ENCODE measurements at regions not wholly inside any gene's neighbourhood (a gene's known extent, or its start where the extent isn't known, plus 50 kb on each side); places are given as distances from the start of the nearest gene placed in this dataset.

DNA sequence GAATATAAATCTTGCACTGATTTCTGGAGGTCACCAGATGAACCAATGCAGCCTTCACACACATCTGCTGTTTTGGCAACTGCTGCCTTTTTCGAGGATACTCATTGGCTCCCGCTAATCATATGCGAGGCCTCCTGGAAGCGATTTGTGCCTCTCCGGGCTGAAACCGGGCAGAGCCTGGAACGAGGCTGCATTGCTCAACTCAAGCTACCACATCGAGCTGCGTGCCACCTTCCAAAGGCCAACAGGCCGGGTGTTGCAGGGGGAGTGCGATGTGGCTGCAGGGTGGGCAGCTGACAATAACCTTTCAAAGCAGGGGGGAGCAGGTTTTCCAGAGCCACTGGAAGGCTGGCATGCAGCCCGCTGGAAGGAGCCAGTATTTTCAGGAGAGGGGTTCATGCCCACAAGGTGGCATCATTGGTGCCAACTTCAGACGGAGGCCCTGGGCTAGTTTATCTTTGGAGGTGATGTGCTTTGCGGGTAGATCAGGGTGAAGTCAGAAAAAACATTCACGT, 122.6 kb upstream of the IFNGR1 start:
- Histone ChIP-seq H3K36me3 (no peaks in the 10 kb centered on the region), H3K4me1 (peaks cover 0 to 36% (median 18%) of the 10 kb centered on the region in 4 donors), H3K9me3 (no peaks in the 10 kb centered on the region), H3K27ac (no peak overlapping the region), H3K27me3 (no peaks in the 10 kb centered on the region), H3K4me3 (no peak overlapping the region)
- DNase-seq (ENCODE audit: low spot score in 2 of 2), result no peak
- no peak for TF ChIP-seq EP300 (IDR thresholded peaks at IDR 0.05)
- TF ChIP-seq, protein P1, sequence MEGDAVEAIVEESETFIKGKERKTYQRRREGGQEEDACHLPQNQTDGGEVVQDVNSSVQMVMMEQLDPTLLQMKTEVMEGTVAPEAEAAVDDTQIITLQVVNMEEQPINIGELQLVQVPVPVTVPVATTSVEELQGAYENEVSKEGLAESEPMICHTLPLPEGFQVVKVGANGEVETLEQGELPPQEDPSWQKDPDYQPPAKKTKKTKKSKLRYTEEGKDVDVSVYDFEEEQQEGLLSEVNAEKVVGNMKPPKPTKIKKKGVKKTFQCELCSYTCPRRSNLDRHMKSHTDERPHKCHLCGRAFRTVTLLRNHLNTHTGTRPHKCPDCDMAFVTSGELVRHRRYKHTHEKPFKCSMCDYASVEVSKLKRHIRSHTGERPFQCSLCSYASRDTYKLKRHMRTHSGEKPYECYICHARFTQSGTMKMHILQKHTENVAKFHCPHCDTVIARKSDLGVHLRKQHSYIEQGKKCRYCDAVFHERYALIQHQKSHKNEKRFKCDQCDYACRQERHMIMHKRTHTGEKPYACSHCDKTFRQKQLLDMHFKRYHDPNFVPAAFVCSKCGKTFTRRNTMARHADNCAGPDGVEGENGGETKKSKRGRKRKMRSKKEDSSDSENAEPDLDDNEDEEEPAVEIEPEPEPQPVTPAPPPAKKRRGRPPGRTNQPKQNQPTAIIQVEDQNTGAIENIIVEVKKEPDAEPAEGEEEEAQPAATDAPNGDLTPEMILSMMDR (IDR thresholded peaks at IDR 0.05), result peak in 3 of 5 experiments; percentile 22 to 36 (median 29)
- TF ChIP-seq POLR2A (IDR thresholded peaks at IDR 0.05), result no peak
- WGBS, 2 donors, result 35 to 39% methylated on average over 15 of the region's 15 CpGs

DNA sequence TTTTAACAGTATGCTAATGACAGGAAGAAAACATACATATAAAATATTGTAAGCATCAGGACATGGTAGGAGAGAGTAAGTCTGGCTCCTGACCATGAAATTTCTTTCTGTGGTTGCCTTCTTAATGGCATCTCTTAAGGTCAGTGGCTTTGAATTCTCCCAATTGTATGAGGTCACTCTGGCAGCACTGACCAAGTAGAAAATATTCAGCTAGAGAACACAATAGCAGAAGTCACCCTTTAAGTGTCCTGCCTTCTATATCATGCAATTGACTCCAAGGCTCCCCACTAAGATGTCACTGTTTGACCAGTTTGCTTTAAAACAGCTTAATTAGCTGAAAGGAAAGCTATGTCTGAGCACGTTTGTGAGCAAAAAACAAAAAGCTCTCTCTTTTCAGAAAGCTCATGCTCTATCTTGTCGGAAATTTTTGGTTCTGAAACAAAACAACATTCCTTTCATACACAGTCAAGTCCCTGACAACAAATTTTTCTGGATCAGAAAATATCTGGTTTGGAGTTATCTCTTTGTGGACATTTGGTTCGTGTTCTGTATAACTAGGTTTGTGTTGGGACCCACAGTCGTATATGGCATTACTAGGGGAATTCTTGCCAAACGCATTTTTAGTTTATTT, 120.9 kb upstream of the IFNGR1 start:
- Histone ChIP-seq H3K36me3 (no peaks in the 10 kb centered on the region), H3K4me1 (peaks cover 0 to 36% (median 18%) of the 10 kb centered on the region in 4 donors), H3K4me3 (no peak overlapping the region), H3K9me3 (no peaks in the 10 kb centered on the region), H3K27me3 (no peaks in the 10 kb centered on the region), H3K27ac (peak overlapping the region in 2 of 4 donors; percentile 57 to 77)
- WGBS, 2 donors, result 21 to 28% methylated on average over 5 of the region's 5 CpGs
- DNase-seq (ENCODE audit: low spot score in 2 of 2), result no peak
- TF ChIP-seq, protein P1 (IDR thresholded peaks at IDR 0.05), result no peak
- TF ChIP-seq EP300 (IDR thresholded peaks at IDR 0.05), result no peak
- TF ChIP-seq POLR2A (IDR thresholded peaks at IDR 0.05), result no peak

DNA sequence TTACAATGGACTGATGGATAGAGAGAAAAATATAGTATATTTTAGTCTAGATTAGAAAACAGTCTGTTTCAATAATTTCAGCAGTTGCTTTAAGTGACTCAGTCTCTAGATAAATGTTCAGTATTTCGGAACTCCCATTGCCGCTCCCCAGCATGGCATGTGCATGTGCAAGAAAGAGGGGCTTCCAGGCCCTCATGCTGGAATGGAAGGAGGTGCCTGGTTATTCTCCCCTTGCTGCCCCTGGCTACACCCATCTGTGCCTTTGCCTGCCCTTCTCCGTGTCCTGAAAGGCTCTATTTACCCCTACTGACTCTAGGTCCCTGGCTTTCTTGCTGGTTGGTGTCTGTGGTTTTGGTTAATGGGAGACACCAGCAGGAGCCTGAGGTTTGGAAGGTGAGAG, 115.7 kb upstream of the IFNGR1 start:
- 91 to 100% methylated on average over 3 of the region's 3 CpGs for WGBS, 2 donors
- Histone ChIP-seq H3K36me3 (no peaks in the 10 kb centered on the region), H3K27ac (no peak overlapping the region), H3K27me3 (no peaks in the 10 kb centered on the region), H3K9me3 (no peaks in the 10 kb centered on the region), H3K4me1 (peaks cover 0 to 26% (median 9%) of the 10 kb centered on the region in 4 donors), H3K4me3 (no peak overlapping the region)
- TF ChIP-seq, protein P1 (IDR thresholded peaks at IDR 0.05), result no peak
- no peak for DNase-seq (ENCODE audit: low spot score in 2 of 2)

DNA sequence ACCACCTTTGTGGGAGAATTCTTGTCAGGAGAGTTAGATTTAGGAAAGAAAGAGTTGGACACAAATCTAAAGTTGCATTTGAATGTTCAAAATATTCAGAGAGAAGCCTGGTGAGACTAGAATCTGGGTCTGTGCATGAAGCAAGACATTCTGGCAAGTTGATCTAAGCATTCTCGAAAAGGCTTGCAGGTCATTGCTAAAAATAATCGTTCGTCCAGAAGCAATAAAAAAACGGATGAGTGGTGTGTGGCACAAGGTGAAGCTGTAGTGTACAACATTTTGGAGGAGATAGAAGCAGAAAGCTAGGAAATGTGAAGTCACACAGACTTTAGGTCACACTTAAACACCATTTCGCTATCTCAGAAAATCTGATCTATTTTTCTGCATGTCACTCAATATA, 114.9 kb upstream of the IFNGR1 start:
- WGBS, 2 donors, result 69 to 77% methylated on average over 5 of the region's 5 CpGs
- no peak for DNase-seq (ENCODE audit: low spot score in 2 of 2)
- Histone ChIP-seq H3K4me1 (peaks cover 0 to 20% (median 9%) of the 10 kb centered on the region in 4 donors), H3K27ac (no peak overlapping the region), H3K4me3 (no peak overlapping the region), H3K27me3 (no peaks in the 10 kb centered on the region), H3K9me3 (no peaks in the 10 kb centered on the region), H3K36me3 (no peaks in the 10 kb centered on the region)
- TF ChIP-seq POLR2A (IDR thresholded peaks at IDR 0.05) (no peak), EP300 (IDR thresholded peaks at IDR 0.05) (no peak)
- TF ChIP-seq, protein P1 (IDR thresholded peaks at IDR 0.05), result no peak

DNA sequence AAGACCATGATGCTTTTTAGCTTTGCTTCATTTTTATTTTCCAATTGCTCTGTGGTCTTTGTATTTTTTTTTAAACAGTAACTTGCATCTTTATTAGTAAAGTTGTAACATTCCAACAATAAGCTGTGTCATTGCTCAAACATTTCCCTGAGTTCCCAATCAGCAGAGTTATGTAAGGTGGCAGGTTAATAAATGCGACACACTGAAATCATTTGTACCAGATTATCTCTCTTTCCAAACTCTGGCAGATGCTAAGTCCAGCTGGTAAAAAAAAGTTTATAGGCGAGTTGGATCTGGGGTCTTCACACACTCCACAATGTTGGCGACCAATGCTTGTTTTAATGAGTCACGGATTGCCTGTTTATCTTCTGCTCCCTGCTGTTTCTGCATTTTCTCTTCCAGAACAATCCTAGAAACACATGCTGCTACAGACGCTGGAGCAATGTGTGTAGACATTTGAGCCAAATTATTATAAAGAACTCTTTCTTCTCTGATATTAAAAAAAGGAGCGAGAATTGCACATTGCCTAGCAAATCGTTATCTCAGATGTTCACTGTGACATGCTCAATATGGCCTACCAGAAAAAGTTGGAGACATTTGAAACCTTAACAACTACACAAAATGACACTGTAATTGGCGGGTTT, 113.6 kb upstream of the IFNGR1 start:
- Histone ChIP-seq H3K4me1 (peaks cover 0 to 20% (median 9%) of the 10 kb centered on the region in 4 donors), H3K27me3 (no peaks in the 10 kb centered on the region), H3K9me3 (no peaks in the 10 kb centered on the region), H3K27ac (peak overlapping the region in 2 of 4 donors; percentile 45 to 63), H3K4me3 (no peak overlapping the region), H3K36me3 (no peaks in the 10 kb centered on the region)
- TF ChIP-seq POLR2A (IDR thresholded peaks at IDR 0.05) (no peak), EP300 (IDR thresholded peaks at IDR 0.05) (peak in 1 of 2 donors; percentile 40)
- WGBS, 2 donors, result 33 to 34% methylated on average over 8 of the region's 8 CpGs
- DNase-seq (ENCODE audit: low spot score in 2 of 2), result no peak

All from tibial nerve (tissue), 4 donors.